Suprapubic skin (tissue), 4 donors: ENCODE measurements at regions not wholly inside any gene's neighbourhood (a gene's known extent, or its start where the extent isn't known, plus 50 kb on each side); places are given as distances from the start of the nearest gene placed in this dataset.

ENCODE experiments used
- POLR2A ChIP-seq, 2 donors: fragments of 450-650 bp; IDR thresholded peaks; one replicate each; pipeline ENCODE4 v1.6.1; 2017; ENCODE audit warnings: antibody characterized with exemption in 2 of 2, mild to moderate bottlenecking in 2 of 2, moderate library complexity in 2 of 2
- POLR2AphosphoS5 ChIP-seq, 3 donors: sonication (generic); formaldehyde crosslinking; IDR thresholded peaks; one replicate each; pipeline ENCODE4 v1.6.1; 2017; ENCODE audit warnings: antibody characterized with exemption in 3 of 3
- TF ChIP-seq, protein P1 (sequence below), 2 donors: fragments of 200-600 bp in 1 of 2; fragments of 450-650 bp in 1 of 2; sonication (generic) in 1 of 2; IDR thresholded peaks; one replicate each; pipeline ENCODE4 v1.5.1; 2016 to 2019; ENCODE audit warnings: antibody characterized with exemption in 2 of 2, mild to moderate bottlenecking in 1 of 2, moderate library complexity in 1 of 2

DNA sequence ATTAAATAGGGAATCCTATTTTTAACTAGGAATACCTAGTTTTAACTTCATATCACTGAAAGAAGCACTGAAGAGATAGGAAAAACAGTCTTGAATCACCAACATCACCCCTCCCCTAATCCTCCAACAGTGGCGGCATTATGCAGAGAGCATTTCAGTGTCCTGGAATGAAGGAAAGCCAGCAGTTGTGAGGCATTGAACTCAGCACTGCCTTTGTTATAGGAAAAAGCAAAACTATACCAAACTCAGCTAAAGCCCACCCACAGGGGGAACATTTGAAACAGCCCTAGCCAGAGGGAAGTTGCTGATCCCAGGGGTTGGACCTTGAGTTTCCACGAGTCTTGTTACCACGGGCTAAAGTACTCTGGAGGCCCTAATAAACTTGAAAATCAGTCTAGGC, 310.6 kb upstream of the EDIL3 start:
- TF ChIP-seq POLR2A (IDR thresholded peaks at IDR 0.05) (no peak), POLR2AphosphoS5 (IDR thresholded peaks at IDR 0.05) (no peak)
- TF ChIP-seq, protein P1, sequence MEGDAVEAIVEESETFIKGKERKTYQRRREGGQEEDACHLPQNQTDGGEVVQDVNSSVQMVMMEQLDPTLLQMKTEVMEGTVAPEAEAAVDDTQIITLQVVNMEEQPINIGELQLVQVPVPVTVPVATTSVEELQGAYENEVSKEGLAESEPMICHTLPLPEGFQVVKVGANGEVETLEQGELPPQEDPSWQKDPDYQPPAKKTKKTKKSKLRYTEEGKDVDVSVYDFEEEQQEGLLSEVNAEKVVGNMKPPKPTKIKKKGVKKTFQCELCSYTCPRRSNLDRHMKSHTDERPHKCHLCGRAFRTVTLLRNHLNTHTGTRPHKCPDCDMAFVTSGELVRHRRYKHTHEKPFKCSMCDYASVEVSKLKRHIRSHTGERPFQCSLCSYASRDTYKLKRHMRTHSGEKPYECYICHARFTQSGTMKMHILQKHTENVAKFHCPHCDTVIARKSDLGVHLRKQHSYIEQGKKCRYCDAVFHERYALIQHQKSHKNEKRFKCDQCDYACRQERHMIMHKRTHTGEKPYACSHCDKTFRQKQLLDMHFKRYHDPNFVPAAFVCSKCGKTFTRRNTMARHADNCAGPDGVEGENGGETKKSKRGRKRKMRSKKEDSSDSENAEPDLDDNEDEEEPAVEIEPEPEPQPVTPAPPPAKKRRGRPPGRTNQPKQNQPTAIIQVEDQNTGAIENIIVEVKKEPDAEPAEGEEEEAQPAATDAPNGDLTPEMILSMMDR (IDR thresholded peaks at IDR 0.05): no peak
